ENCODE measurements at regions not wholly inside any gene's neighbourhood (a gene's known extent, or its start where the extent isn't known, plus 50 kb on each side); places are given as distances from the start of the nearest gene placed in this dataset.

- no peaks in the 10 kb centered on the region for H3K4me1 ChIP-seq (ENCODE audit: low read depth)
- no peaks in the 10 kb centered on the region for H3K36me3 ChIP-seq (ENCODE audit: low read depth)
- ATAC-seq, result peak; percentile 62
- DNase-seq, result peak in 1 of 3 donors; percentile 63
- intact Hi-C loops (cut with DNase I, micrococcal nuclease), result no loop called here
- H3K4me3 ChIP-seq, result no peak overlapping the region
- no peaks in the 10 kb centered on the region for H3K9me3 ChIP-seq
- TF ChIP-seq CTCF (IDR thresholded peaks at IDR 0.05), result peak; percentile 65
These were observed 81.0 kb downstream of the BUD13 start for GRCh38 chr11:116691771-116692177.

- H3K36me3 ChIP-seq (ENCODE audit: low read depth), result no peaks in the 10 kb centered on the region
- DNase-seq, result no peak
- no peak overlapping the region for H3K4me3 ChIP-seq
- intact Hi-C loops (cut with DNase I, micrococcal nuclease), result no loop called here
- ATAC-seq, result no peak
- H3K9me3 ChIP-seq, result no peaks in the 10 kb centered on the region
- no peaks in the 10 kb centered on the region for H3K4me1 ChIP-seq (ENCODE audit: low read depth)
- TF ChIP-seq CTCF (IDR thresholded peaks at IDR 0.05), result no peak
These were observed 82.2 kb downstream of the BUD13 start for GRCh38 chr11:116690611-116691010.

GRCh38 chr11:116689413-116690127 lies 83.2 kb downstream of the BUD13 start:
- H3K4me1 ChIP-seq (ENCODE audit: low read depth), result no peaks in the 10 kb centered on the region
- no peaks in the 10 kb centered on the region for H3K36me3 ChIP-seq (ENCODE audit: low read depth)
- no peak for TF ChIP-seq CTCF (IDR thresholded peaks at IDR 0.05)
- no peak for DNase-seq
- intact Hi-C loops (cut with DNase I, micrococcal nuclease), result no loop called here
- no peak overlapping the region for H3K4me3 ChIP-seq
- H3K9me3 ChIP-seq, result no peaks in the 10 kb centered on the region
- no peak for ATAC-seq

GRCh38 chr11:116688202-116688540 lies 84.6 kb downstream of the BUD13 start:
- Histone ChIP-seq H3K4me3 (no peak overlapping the region), H3K36me3 (ENCODE audit: low read depth) (no peaks in the 10 kb centered on the region), H3K4me1 (ENCODE audit: low read depth) (no peaks in the 10 kb centered on the region), H3K9me3 (no peaks in the 10 kb centered on the region)
- no peak for TF ChIP-seq CTCF (IDR thresholded peaks at IDR 0.05)
- intact Hi-C loops (cut with DNase I, micrococcal nuclease), result no loop called here
- no peak for DNase-seq
- no peak for ATAC-seq

GRCh38 chr11:116687458-116688201 lies 85.2 kb downstream of the BUD13 start:
- no peak for TF ChIP-seq CTCF (IDR thresholded peaks at IDR 0.05)
- intact Hi-C loops (cut with DNase I, micrococcal nuclease), result no loop called here
- no peaks in the 10 kb centered on the region for H3K9me3 ChIP-seq
- H3K36me3 ChIP-seq (ENCODE audit: low read depth), result no peaks in the 10 kb centered on the region
- ATAC-seq (no peak), DNase-seq (no peak)
- no peaks in the 10 kb centered on the region for H3K4me1 ChIP-seq (ENCODE audit: low read depth)
- H3K4me3 ChIP-seq, result no peak overlapping the region
